Left lobe of liver (tissue), 2 donors: ENCODE measurements at regions not wholly inside any gene's neighbourhood (a gene's known extent, or its start where the extent isn't known, plus 50 kb on each side); places are given as distances from the start of the nearest gene placed in this dataset.
"Not testable (repeated sequence)": the region's sequence is repeated elsewhere in the genome, so short reads cannot be mapped to it uniquely, and the experiment has no call there.

ENCODE experiments used
- ATAC-seq: fragments of 200-7000 bp; cut with Tn5 transposase; one replicate; pipeline ENCODE4 v1.9.1; 2020; ENCODE audit warnings: mild to moderate bottlenecking, moderate library complexity
- DNase-seq: peaks from one replicate; pipeline ENCODE4 v3.0.0-alpha.2; 2020; ENCODE audit warnings: low spot score
- donor health status: DM: no; HTN: no; CAD: no; lungs with moderate emphysema.
- donor health status: DM: no; HTN: yes; CAD: no.

GRCh38 chr4:28009541-28009940, 1148.9 kb downstream of the STIM2 start:
- ATAC-seq, result no peak
- DNase-seq, result no peak

DNA sequence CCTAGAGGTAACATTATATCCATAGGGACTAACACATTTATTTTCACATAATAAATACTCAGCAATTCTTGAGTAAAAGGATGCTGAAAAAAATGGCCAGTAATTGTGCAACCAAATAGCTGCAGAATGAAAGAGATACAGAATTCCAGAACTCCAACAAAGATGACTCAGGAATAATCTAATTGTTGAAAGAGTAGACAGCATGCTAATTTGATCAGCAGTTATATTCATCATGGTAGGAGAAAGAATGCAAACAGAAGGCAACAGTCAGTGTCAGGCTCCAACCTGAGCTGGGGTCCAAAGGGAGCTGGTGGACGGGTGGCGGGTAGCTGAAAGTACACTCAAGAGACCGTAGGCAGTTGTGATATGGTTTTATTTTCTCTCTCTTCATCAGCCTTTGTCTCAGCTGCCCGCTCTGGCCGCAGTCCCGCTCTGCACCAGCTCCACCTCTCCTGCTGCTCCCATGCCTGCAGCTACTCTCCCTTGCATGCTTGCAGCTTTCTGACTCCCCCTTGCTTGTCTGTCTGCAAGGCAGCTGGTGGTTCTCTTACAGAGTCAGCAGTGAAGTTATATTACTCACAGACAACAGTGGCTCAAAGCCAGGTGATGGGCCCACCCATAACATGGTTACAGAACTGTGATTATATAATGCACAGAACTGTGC, 1150.1 kb downstream of the STIM2 start:
- no peak for DNase-seq
- ATAC-seq, result no peak

DNA sequence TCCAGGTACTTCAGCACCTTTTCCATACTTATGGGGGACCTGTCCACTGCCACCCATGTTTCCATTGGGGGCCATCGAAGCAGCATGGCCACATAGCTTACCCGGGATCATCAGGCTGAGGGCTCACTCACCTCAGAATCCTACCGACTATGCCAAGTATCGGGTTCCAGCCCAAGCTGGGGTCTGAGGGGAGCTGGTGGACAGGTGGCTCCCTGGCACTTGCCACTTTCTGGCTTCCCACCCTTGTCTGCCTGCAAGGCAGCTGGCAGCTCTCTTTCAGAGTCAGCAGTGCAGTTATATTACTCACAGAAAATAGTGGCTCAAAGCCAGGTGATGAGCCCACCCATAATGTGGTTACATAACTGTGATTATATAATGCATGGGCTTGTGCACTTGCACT, 1153.8 kb downstream of the STIM2 start:
- DNase-seq, result no peak

DNA sequence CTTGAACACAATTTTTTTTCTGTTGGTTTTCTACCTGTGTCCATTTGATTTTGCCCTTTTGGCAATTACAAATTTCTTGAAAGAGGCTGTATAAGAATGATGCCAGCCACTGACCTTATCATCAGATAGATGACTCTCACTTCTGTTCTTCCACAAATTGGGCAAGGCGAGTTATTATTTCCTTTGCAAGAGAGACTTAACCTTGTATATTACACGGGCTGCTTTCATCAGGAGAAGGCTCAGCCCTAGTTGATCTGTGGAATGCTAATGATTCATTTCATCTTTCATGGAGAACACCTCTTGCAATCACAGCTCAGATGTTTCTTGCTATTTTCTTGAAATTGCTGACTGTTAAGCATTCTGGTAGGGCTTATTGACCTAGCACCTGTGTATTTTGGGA, 1155.4 kb downstream of the STIM2 start:
- ATAC-seq (no peak), DNase-seq (no peak)

More for the DNA sequence above, 1153.8 kb downstream of the STIM2 start:
- no peak for ATAC-seq

DNA sequence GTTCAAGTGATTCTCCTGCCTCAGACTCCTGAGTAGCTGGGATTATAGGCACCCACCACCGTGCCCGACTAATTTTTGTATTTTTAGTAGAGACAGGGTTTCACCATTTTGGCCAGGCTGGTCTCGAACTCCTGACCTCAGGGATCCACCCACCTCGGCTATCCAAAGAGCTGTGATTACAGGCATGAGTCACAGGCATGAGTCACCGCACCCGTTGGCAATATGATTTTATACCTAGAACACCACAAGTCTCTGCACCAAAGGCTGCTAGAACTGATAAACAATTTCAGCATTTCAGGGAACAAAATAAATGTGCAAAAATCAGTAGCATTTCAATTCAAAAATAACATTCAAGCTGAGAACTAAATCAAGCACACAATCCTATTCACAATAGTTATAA, 1177.6 kb downstream of the STIM2 start:
- DNase-seq, ATAC-seq: not testable (repeated sequence)

DNA sequence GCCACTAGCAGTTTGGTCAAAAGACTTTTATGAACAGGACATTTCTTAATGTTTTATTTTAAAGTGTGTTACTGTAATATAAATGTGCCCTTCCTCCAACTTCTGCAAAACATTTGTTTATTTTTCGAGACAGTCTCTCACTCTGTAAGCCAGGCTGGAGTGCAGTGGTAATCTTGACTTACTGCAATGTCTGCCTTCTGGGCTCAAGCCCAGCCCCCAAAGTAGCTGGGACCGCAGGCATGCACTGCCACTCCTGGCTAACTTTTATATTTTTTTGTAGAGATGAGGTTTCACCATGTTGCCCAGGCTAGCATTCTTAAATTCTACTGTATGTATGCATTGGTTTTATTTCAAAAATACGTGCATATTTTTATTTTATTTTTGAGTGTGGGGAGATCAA, 1201.9 kb downstream of the STIM2 start:
- no peak for DNase-seq
- ATAC-seq, result no peak

DNA sequence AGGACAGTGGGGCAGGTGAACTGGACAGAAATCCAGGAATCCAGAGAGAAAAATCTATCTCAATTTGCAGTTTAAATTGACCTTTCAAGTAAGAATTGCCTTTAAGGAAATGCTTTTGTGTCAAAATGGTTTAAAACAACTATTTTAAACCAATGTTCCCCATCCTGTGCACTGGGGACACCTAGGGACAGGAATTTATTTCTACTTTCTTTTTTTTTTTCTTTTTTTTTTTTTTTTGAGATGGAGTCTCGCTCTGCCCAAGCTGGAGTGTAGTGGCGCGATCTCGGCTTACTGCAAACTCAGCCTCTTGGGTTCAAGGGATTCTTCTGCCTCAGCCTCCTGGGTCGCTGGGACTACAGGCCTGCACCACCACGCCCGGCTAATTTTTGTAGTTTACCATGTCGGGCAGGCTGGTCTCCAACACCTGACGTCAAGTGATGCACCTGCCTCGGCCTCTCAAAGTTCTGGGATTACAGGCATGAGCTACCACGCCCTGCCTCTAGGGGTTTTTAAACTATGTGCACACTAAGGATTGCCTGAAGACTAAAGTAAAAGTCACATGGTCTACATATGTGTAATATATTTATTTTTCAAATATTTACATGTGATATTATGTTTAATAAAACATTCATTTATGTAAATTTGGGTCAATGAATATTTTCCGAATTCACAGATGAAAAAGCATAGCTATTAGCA, 1213.4 kb downstream of the STIM2 start:
- ATAC-seq (no peak), DNase-seq (no peak)

DNA sequence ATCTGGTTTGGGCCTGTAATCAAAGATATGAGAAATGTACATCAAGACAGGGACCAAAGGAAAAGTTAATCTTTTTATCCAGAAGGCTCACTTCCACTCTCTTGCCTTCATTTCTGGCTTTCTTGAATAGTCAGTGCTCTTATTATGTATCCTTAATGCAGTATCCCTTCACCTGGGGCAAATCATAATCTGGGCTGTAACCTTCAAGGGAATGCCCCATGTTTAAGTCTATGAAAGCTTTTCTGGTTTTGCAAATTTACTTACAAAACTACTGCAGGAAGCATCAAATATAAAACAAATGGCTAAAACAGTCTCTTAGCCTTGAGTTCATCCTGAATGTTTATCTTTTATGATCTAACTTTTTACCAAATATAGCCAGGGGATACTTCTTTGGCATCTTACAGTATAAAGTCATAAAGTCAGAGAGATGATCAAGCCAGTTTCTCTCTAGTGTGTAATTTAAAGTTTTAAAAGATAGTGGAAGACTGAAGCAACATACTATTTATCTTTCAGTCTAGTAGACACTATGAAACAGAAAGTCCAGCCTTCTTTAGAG, 1214.8 kb downstream of the STIM2 start:
- no peak for DNase-seq
- no peak for ATAC-seq

DNA sequence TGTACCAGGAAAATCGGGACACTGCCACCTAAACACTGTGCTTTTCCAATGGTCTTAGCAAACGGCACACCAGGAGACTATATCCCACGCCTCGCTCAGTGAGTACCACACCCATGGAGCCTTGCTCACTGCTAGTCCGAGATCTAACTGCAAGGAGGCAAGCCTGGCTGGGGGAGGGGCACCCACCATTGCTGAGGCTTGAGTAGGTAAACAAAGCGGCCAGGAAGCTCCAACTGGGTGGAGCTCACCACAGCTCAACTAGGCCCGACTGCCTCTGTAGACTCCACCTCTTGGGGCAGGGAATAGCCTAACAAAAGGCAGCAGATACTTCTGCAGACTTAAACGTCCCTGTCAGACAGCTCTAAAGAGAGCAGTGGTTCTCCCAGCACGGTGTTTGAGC, 1216.6 kb downstream of the STIM2 start:
- DNase-seq, ATAC-seq: not testable (repeated sequence)

GRCh38 chr4:28082686-28083390, 1222.2 kb downstream of the STIM2 start:
- no peak for ATAC-seq
- DNase-seq, result no peak

- DNase-seq (no peak), ATAC-seq (no peak)
Observed at GRCh38 chr4:28092610-28093009, 1232.0 kb downstream of the STIM2 start.

GRCh38 chr4:28093071-28093470, 1232.4 kb downstream of the STIM2 start:
- no peak for ATAC-seq
- no peak for DNase-seq

DNA sequence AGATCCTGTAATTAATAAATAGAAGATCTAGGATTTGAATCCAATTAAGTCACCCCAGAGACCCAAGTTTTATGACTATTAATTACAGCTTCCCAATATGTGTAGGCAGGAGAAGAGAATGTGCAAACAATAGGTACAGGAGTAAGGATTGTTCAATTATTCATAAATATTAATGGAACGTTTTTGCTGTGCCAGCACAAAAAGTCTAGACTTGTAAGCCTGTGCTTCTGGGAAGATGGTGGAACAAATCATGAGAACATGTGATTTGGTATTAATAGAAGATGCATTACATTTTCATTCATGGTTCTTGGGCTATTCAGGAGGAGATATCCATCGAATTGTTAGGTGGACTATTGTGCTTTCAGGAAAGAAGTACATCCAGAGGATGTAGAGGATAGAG, 1240.9 kb downstream of the STIM2 start:
- no peak for ATAC-seq

GRCh38 chr4:28105271-28105859, 1244.7 kb downstream of the STIM2 start:
- no peak for ATAC-seq
- no peak for DNase-seq

More for the DNA sequence above, 1240.9 kb downstream of the STIM2 start:
- no peak for DNase-seq

DNA sequence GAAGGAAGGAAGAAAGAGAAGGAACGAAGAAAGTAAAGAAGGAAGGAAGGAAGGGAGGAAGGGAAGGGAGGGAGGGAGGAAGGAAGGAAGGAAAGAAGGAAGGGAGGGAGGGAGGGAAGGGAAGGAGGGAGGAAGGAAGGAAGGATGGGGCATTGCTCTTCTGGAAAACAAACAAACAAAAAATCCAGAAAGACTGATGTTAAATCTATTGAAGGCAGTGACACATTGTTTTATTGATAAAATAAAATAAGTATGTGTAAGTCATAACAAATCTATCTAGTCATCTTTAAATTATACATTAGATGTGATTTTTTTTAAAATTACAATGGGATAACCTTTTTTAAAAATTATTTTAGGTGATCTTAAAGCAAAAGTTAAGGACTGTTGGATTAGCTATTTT, 1245.5 kb downstream of the STIM2 start:
- DNase-seq (no peak), ATAC-seq (no peak)

DNA sequence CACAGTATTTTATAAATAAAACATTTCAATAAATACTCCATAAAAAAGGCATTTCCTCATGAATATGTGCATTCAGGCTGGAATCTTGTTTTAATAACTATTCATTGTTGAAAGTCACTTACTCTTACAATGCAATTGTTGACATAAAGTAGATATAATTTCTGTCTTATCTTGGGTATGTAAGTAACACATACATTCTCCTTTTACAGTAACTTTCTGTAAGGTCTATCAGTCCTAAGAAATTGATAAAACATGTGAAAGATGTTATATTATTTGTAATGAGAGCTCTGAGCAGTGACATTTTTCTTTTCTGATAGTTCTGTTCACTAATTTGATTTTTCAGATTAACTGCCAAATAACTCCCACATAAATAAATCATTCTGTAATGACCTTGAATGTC, 1249.2 kb downstream of the STIM2 start:
- no peak for DNase-seq
- ATAC-seq, result no peak

DNA sequence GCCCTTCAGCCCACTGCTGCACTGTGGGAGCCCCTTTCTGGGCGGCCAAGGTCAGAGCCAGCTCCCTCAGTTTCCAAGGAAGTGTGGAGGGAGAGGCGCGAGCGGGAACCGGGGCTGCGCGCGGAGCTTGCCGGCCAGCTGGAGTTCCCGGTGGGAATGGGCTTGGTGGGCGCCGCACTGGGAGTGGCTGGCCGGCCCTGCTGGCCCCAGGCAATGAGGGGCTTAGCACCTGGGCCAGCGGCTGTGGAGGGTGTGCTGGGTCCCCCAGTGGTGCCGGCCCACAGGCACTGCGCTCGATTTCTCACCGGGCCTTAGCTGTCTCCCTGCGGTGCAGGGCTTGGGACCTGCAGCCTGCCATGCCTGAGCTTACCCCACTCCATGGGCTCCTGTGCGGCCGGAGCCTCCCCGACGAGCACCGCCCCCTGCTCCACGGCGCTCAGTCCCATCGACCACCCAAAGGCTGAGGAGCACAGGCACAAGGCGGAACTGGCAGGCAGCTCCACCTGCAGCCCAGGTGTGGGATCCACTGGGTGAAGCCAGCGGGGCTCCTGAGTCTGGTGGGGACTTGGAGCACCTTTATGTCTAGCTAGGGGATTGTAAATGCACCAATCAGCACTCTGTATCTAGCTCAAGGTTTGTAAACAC, 1252.2 kb downstream of the STIM2 start:
- DNase-seq, result not testable (repeated sequence)

DNA sequence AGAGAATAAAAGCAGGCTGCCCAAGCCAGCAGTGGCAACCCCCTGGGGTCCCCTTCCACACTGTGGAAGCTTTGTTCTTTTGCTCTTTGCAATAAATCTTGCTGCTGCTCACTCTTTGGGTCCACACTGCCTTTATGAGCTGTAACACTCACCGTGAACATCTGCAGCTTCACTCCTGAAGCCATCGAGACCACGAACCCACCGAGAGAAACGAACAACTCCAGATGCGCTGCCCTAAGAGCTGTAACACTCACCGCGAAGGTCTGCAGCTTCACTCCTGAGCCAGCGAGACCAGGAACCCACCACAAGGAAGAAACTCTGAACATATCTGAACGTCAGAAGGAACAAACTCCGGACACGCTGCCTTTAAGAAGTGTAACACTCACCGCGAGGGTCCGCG, 1252.9 kb downstream of the STIM2 start:
- DNase-seq, ATAC-seq: not testable (repeated sequence)

More for the DNA sequence above, 1252.2 kb downstream of the STIM2 start:
- ATAC-seq, result not testable (repeated sequence)

GRCh38 chr4:28116526-28117083, 1256.0 kb downstream of the STIM2 start:
- not testable (repeated sequence) for DNase-seq, ATAC-seq

DNA sequence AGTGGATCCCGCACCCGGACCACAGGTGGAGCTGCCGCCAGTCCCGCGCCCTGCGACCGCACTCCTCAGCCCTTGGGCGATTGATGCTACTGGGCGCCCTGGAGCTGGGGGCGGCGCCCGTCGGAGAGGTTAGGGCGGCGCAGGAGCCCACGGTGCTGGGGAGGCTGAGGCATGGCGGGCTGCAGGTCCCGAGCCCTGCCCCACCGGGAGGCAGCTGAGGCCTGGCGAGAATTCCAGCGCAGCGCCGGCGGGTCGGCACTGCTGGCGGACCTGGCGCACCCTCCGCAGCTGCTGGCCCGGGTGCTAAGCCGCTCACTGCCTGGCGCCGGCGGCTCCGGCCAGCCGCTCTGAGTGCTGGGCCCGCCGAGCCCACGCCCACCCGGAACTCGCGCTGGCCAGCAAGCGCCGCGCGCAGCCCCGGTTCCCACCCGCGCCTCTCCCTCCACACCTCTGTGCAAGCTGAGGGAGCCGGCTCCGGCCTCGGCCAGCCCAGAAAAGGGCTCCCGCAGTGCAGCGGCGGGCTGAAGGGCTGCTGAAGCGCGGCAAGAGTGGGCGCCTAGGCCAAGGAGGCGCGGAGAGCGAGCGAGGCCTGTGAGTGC, 1256.5 kb downstream of the STIM2 start:
- DNase-seq (no peak), ATAC-seq (no peak)
